ENCODE measurements at regions not wholly inside any gene's neighbourhood (a gene's known extent, or its start where the extent isn't known, plus 50 kb on each side); places are given as distances from the start of the nearest gene placed in this dataset.

DNA sequence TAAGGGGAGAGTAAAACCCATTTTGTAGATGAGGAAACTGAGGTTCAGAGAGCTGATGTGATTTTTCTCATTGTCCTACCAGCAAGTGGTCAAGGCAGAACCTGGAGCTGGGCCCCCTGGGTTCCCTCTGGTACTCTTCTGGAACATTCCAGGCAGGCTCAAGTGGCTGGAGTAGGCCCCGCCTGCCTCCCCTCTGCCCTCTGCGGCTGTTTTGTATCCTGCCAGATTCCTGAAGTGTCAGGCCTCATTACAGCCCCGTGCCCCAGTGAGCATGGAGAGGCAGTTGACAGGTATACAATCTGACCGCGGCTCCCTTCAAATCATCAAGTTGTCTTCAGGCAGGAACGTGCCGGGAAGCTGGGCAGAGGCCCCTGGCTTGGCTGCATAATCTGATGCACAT lies 94.6 kb upstream of the CD82 start:
- Histone ChIP-seq H3K27ac (ENCODE audit: control insufficient read depth, insufficient read depth, low read length) (no peak overlapping the region), H3K9me3 (ENCODE audit: control insufficient read depth, low read depth, low read length) (no peaks in the 10 kb centered on the region), H3K36me3 (ENCODE audit: control insufficient read depth in 2 of 2, extremely low read depth in 1 of 2, insufficient read depth in 2 of 2, low read length in 2 of 2) (no peaks in the 10 kb centered on the region), H3K27me3 (ENCODE audit: control insufficient read depth, extremely low read depth, insufficient read depth, low read length) (peaks cover 36% of the 10 kb centered on the region), H2AFZ (ENCODE audit: control insufficient read depth, low read length) (no peak overlapping the region), H4K20me1 (ENCODE audit: control insufficient read depth, extremely low read depth, insufficient read depth, low read length) (no peaks in the 10 kb centered on the region), H3K4me2 (ENCODE audit: control insufficient read depth, extremely low read depth, insufficient read depth, low read depth, low read length) (no peak overlapping the region), H3K4me1 (ENCODE audit: control insufficient read depth, extremely low read depth, insufficient read depth, low read length) (no peaks in the 10 kb centered on the region), H3K79me2 (ENCODE audit: control insufficient read depth, insufficient read depth, low read length) (no peaks in the 10 kb centered on the region), H3K9ac (ENCODE audit: control insufficient read depth, extremely low read depth, insufficient read depth, low read length) (no peak overlapping the region), H3K4me3 (ENCODE audit: control insufficient read depth in 2 of 3, extremely low read depth in 1 of 3, insufficient read depth in 2 of 3, low read depth in 1 of 3, low read length in 3 of 3) (no peak overlapping the region), H3K9me1 (ENCODE audit: control insufficient read depth, extremely low read depth, insufficient read depth, low read length) (no peaks in the 10 kb centered on the region)
- DNase-seq (ENCODE audit: low read depth, low spot score) (no peak), FAIRE-seq (no peak)
- no peak for TF ChIP-seq EZH2 (IDR thresholded peaks at IDR 0.05; ENCODE audit: low read length)
- TF ChIP-seq, protein P1, sequence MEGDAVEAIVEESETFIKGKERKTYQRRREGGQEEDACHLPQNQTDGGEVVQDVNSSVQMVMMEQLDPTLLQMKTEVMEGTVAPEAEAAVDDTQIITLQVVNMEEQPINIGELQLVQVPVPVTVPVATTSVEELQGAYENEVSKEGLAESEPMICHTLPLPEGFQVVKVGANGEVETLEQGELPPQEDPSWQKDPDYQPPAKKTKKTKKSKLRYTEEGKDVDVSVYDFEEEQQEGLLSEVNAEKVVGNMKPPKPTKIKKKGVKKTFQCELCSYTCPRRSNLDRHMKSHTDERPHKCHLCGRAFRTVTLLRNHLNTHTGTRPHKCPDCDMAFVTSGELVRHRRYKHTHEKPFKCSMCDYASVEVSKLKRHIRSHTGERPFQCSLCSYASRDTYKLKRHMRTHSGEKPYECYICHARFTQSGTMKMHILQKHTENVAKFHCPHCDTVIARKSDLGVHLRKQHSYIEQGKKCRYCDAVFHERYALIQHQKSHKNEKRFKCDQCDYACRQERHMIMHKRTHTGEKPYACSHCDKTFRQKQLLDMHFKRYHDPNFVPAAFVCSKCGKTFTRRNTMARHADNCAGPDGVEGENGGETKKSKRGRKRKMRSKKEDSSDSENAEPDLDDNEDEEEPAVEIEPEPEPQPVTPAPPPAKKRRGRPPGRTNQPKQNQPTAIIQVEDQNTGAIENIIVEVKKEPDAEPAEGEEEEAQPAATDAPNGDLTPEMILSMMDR (optimal IDR thresholded peaks at IDR 0.05 in 1 of 3, IDR thresholded peaks at IDR 0.05 in 1 of 3, conservative IDR thresholded peaks at IDR 0.05 in 1 of 3; ENCODE audit: extremely low read depth in 1 of 3, insufficient read depth in 2 of 3, low read length in 3 of 3): no peak
- dilution Hi-C loops (cut with MboI; ENCODE audit: extremely low pct_ligation_motif_present, low sequenced_read_pairs): no loop called here

- peaks cover 37% of the 10 kb centered on the region for H3K27me3 ChIP-seq (ENCODE audit: control insufficient read depth, extremely low read depth, insufficient read depth, low read length)
- H3K36me3 ChIP-seq (ENCODE audit: control insufficient read depth in 2 of 2, extremely low read depth in 1 of 2, insufficient read depth in 2 of 2, low read length in 2 of 2): no peaks in the 10 kb centered on the region
Observed at GRCh38 chr11:44471603-44472002, 93.9 kb upstream of the CD82 start.

More at GRCh38 chr11:44471603-44472002, 93.9 kb upstream of the CD82 start:
- Histone ChIP-seq H3K27ac (ENCODE audit: control insufficient read depth, insufficient read depth, low read length) (no peak overlapping the region), H2AFZ (ENCODE audit: control insufficient read depth, low read length) (no peak overlapping the region), H4K20me1 (ENCODE audit: control insufficient read depth, extremely low read depth, insufficient read depth, low read length) (no peaks in the 10 kb centered on the region), H3K4me3 (ENCODE audit: control insufficient read depth in 2 of 3, extremely low read depth in 1 of 3, insufficient read depth in 2 of 3, low read depth in 1 of 3, low read length in 3 of 3) (no peak overlapping the region), H3K4me1 (ENCODE audit: control insufficient read depth, extremely low read depth, insufficient read depth, low read length) (no peaks in the 10 kb centered on the region), H3K9ac (ENCODE audit: control insufficient read depth, extremely low read depth, insufficient read depth, low read length) (no peak overlapping the region), H3K9me1 (ENCODE audit: control insufficient read depth, extremely low read depth, insufficient read depth, low read length) (no peaks in the 10 kb centered on the region), H3K79me2 (ENCODE audit: control insufficient read depth, insufficient read depth, low read length) (no peaks in the 10 kb centered on the region), H3K4me2 (ENCODE audit: control insufficient read depth, extremely low read depth, insufficient read depth, low read depth, low read length) (no peak overlapping the region), H3K9me3 (ENCODE audit: control insufficient read depth, low read depth, low read length) (no peaks in the 10 kb centered on the region)
- FAIRE-seq: no peak
- dilution Hi-C loops (cut with MboI; ENCODE audit: extremely low pct_ligation_motif_present, low sequenced_read_pairs): no loop called here
- no peak for DNase-seq (ENCODE audit: low read depth, low spot score)
- TF ChIP-seq, protein P1 (optimal IDR thresholded peaks at IDR 0.05 in 1 of 3, IDR thresholded peaks at IDR 0.05 in 1 of 3, conservative IDR thresholded peaks at IDR 0.05 in 1 of 3; ENCODE audit: extremely low read depth in 1 of 3, insufficient read depth in 2 of 3, low read length in 3 of 3): no peak
- no peak for TF ChIP-seq EZH2 (IDR thresholded peaks at IDR 0.05; ENCODE audit: low read length)
